Colon (tissue), 2 donors: ENCODE measurements at regions not wholly inside any gene's neighbourhood (a gene's known extent, or its start where the extent isn't known, plus 50 kb on each side); places are given as distances from the start of the nearest gene placed in this dataset.
"Not testable (repeated sequence)": the region's sequence is repeated elsewhere in the genome, so short reads cannot be mapped to it uniquely, and the experiment has no call there.

Source experiments
- FAIRE-seq: peaks from 2 replicates; lab custom pipeline; 2012; peaks lifted over from hg19 to GRCh38; lab: Jason Lieb, UNC
- donor health status: control.
- donor health status: control.

- no peak for FAIRE-seq
Observed at GRCh38 chr3:26763723-26764122, 141.2 kb downstream of the LRRC3B start.

DNA sequence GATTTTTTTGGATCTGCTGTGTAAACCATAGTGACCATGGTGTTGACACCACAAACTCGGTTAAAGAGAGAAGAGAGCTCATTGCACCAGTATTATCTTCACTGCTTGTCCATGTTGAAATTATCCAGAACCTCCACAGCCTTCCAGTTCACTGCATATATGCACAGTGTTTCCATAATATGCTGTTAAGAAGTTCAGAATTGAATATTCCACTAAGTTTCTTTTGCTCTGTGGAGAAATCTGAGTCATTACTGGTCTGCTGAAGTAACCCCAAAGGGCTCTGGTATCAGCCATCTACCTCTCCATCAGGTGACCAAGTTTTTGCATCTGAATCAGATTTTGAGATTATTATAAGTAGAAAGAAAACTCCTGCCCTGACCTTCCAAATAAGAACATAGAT lies 143.5 kb downstream of the LRRC3B start:
- no peak for FAIRE-seq

- no peak for FAIRE-seq
Observed at GRCh38 chr3:26768068-26768651, 145.6 kb downstream of the LRRC3B start.

- FAIRE-seq: no peak
Observed at GRCh38 chr3:26799679-26800317, 177.2 kb downstream of the LRRC3B start.

- FAIRE-seq: no peak
Observed at GRCh38 chr3:26807272-26807671, 184.7 kb downstream of the LRRC3B start.

GRCh38 chr3:26825454-26825853 lies 202.9 kb downstream of the LRRC3B start:
- FAIRE-seq: no peak

DNA sequence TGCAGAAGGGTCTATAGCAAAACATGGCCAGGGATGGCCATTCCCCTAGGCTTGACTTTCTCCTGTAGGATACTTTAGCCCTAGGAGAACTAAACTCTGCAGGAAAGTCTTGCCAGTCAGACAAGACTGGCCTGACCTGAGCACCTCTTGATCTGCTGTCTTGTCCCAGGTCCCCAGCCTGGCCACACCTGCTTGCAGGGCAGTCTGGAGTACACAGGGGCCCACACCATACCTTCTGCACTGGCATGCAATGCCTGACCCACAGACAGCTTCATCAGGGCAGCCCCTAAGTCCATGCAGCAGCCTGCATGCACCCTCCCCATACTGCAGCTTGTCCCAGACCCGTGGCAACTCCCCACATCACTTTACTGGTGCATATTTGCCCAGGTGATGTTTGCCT lies 204.6 kb downstream of the LRRC3B start:
- FAIRE-seq: no peak

DNA sequence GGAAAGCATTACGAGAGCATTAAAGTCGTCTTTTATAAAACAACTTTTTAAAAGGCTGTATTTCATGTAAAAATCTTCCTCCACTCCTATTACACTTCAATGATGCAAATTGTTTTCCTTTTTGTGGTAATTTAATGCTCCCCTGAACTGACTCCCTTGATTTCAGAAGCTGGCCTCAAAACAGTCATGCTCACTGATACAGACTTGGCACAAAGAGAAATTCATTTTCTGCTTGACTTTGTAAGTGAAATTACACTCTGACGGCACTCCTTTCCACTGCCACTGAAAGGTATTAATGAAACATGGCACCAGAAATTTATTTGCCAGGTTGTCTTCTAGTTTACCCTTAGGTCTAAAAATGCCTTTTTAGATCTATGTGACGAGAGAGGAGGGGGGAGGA lies 215.5 kb downstream of the LRRC3B start:
- no peak for FAIRE-seq

DNA sequence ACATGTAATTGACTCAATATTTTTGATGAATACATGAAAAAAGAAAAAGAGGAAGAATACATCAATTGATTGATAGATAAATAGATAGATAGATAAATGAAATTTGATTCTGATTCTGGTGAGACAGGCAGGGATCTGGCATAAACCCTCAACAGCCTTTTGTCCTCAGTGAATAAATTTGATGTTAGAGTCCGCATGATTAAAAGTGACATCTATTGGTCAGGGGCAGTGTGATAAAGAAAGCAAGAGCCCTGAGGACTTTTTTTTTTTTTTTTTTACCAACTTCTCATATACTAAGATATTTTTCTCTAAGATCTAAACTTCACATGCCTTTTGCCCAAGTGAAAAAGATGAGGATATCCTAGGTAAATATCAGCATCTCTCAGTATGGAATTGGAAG lies 216.4 kb downstream of the LRRC3B start:
- FAIRE-seq: no peak

DNA sequence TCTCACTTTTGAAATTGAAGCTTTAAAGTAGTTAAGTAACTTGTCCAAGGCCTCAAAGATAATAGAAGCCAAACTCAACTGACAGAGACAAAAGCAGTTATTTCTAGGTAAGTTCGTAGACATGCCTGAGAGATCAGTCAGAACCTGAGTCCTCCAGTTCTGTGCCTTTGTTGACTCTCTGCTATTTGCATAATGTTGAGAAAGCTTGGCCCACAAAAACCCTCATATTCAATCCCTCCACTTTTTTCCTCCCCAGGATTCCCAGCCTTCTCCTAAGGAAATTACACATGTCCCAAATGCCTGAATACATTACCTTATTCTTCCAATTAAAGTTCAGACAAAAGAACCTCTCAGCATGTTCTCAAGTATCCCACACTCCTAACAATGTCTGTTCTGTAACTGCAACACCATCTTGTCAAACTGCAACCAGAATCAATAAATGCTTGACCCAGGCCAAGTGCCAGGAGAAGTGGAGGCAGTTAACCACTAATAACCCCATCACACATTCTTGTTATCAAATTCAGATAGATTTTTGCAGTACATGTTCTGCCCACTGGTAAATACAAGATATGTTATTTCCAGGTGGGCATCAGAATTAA lies 217.8 kb downstream of the LRRC3B start:
- no peak for FAIRE-seq

DNA sequence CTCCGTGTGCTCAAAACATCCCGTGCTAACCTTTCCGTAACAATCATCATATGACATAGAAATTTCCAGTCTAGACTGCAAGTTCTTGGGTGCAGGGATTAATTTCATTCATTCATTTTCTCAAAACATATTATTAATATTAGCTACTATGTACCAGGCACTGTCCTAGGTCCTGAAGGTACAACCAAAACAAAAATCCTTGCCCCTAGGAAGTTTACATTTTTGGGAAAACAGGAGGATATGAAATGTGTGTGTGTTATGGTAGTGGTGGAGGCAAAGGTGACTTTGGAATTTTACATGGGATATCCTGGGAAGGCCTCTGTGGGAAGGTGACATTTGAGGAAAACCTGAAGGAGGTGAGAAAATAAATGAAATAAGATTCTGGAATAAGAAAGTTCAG lies 222.6 kb downstream of the LRRC3B start:
- no peak for FAIRE-seq

- FAIRE-seq: no peak
Observed at GRCh38 chr3:26847680-26848079, 225.1 kb downstream of the LRRC3B start.

GRCh38 chr3:26894443-26894842 lies 271.9 kb downstream of the LRRC3B start:
- no peak for FAIRE-seq

DNA sequence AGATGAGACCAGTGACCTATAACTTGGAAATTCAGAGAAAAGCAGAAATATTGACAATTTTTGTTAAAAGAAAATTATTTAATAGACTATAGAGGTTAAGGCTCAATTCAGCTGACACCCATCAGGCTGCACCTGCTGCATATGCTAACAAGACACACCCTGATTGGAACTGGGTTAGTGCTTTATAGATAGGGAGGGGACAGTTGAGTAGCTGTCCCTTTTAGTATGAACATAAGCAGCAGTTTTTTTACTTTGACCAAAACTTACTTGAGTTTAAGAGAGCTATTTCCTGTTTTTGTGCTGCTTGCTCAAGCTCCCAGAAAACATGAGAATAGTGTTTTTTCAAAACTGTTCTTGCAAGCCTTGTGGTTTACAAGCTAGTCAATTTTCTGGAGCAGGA lies 292.6 kb downstream of the LRRC3B start:
- FAIRE-seq: no peak

DNA sequence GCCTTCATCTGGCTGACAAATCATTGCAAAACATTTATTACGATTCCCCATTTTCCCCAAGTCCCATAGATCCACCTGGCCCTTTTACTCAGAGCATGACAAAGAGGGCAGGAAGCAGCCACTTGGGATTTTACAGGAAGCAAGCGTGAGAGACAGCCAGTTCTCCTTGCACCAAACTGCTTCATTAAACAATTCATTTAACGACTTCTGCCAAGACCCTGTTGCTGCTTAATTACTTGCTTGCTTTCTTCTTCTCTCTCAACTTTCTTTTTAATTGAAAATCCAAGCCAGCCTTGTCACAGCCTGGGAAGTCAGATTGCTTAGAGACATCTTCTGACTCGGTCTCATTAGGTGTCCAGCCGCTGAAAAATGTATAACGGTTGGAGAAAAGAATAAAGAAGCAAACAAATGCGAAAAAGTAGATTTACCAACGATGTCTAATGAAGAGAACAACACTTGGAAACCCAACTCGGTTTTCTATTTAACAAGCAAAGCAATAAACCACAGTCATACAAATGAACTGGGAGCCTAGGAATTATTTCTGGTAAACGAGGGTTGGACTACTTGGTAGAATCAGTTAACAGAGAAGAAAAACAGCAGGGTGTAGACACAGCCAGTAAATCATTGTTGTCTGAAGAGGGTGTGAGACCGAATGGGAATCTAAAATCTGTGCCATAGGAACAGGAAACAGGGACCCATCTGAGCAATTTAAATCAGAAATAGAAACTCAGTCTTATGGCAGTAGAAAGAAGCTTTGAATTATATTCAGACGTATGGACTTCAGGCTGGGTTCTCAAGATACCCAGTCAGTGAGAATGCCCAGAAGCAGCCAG lies 298.3 kb downstream of the LRRC3B start:
- no peak for FAIRE-seq

- no peak for FAIRE-seq
Observed at GRCh38 chr3:26931896-26932295, 309.3 kb downstream of the LRRC3B start.

DNA sequence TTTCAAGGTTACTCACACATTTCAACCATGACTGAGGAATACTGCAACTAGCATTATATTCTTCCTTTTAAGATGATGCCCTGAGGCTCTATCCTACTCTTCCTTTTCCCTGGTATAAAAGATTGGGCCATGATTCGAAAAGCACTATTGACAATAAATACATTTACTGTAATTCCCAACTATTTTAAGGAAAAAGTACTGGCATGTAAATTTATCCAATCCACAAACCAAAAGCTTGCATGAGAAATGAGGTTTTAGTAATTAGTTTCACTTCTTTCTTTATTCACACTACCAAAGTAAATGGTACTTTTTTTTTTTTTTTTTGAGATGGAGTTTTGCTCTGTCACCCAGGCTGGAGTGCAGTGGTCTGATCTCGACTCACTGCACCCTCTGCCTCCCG lies 310.2 kb downstream of the LRRC3B start:
- no peak for FAIRE-seq

DNA sequence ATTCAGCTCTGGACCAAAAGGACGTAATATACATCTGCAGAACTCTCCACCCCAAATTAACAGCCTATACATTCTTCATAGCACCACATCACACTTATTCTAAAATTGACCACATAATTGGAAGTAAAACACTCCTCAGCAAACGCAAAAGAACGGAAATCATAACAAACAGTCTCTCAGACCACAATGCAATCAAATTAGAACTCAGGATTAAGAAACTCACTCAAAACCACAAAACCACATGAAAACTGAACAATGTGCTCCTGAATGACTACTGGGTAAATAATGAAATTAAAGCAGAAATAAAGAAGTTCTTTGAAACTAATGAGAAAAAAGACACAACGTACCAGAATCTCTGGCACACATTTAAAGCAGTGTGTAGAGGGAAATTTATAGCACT lies 322.9 kb downstream of the LRRC3B start:
- FAIRE-seq: not testable (repeated sequence)

DNA sequence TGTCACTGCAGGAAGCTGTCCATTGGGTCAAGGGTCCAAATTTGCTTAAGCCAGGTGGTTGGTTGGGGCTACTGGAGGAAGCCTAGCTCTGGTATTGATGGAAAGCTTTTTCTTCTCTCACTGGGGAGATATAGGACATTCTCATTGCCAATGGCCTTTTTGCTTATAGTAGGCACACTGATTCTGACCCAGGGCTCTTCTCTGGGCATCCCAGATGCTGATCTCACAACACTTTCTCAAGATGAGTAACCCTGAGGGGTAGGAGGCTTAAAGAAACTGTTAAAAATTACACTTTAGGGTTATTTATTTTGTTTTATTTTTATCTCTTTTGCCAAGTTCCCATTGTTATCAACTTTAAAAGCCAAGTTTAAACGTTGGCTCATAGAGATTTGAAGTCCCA lies 337.8 kb downstream of the LRRC3B start:
- FAIRE-seq: no peak

DNA sequence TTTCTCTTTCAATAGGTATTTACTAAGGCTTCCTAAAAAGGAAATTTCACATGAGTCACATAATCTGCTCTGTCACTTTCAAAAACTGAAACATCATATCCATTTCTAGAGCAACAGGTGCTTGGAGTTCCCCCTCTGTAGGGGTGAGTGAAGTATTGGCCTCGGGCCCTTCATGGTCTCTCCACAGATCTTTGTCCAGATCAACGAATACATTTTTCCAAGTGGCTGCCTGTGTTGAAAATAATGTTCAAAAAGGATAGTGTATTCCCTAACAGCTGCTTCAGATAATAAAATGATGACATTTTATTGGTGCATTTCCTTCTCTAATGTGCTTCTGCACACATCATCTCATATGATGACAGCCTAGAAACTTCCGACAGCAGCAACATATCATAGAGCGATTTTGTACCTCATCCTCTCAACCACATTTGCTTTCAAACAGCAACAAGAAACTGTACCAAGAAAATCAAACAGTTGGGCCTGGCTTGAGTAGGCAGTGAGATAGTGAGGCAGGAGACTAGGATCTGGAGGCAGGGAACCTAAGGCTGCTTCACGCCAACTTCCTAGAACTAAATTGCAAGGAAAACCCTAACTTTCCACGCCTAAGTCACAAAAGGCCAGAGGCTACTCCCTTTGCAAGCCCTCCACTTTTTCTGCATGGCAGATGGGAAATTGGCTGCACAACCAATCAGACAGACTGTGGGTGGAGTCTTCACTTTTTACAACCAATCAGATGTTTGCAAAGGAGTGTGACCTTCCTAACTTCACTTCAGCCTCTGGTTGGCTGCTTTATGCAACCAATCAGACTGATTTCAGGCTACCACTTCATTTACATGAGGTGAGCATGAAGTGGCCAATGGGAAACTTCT lies 340.2 kb downstream of the LRRC3B start:
- no peak for FAIRE-seq

- FAIRE-seq: no peak
Observed at GRCh38 chr3:26963361-26963743, 340.8 kb downstream of the LRRC3B start.

DNA sequence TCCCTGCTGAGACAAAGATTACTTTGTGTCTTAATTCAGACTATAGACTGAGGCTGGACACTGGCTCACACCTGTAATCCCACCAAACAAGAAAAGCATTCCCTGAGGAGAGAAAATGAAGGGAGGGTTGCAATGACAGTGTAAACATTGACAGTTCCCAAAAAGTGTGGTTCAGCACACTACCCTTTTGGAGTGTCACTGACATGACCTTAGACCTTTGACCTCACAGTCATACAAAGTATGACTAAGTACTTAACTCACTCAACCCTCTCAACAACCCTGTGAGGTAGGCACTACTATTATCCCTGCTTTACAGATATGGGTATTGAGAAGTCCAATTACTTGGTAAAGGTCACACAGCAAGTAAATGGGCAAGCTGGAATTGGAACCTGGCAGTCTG lies 341.7 kb downstream of the LRRC3B start:
- FAIRE-seq: no peak
